GM23338 (cell line): ENCODE measurements at regions not wholly inside any gene's neighbourhood (a gene's known extent, or its start where the extent isn't known, plus 50 kb on each side); places are given as distances from the start of the nearest gene placed in this dataset.

Source experiments
- ATAC-seq: fragments of 200-7000 bp; cut with Tn5 transposase; 3 replicates; pipeline ENCODE4 v1.9.1; 2020
- DNase-seq: peaks from one replicate; pipeline ENCODE4 v3.0.0-alpha.2; 2015; ENCODE audit warnings: low spot score
- H2AFZ ChIP-seq: fragments of 200-600 bp; sonication (generic); 2 replicates; pipeline ENCODE4 v1.8.0; 2016; ENCODE audit warnings: antibody characterized with exemption, mild to moderate bottlenecking, moderate library complexity
- H3F3A ChIP-seq: fragments of 200-600 bp; sonication (generic); replicated peaks from 2 replicates; pipeline ENCODE4 v1.8.0; 2017; ENCODE audit warnings: antibody characterized with exemption, mixed run types, low read depth
- H3K27ac ChIP-seq: fragments of 200-600 bp; sonication (generic); 2 replicates; pipeline ENCODE4 v1.6.1; 2016; ENCODE audit warnings: low read depth
- H3K27me3 ChIP-seq: fragments of 200-600 bp; sonication (generic); 2 replicates; pipeline ENCODE4 v1.8.0; 2016; ENCODE audit warnings: mild to moderate bottlenecking, mixed run types, moderate library complexity; ENCODE audit not compliant: insufficient read depth
- H3K36me3 ChIP-seq: fragments of 200-600 bp; sonication (generic); 2 replicates; pipeline ENCODE4 v1.8.0; 2016; ENCODE audit warnings: mild to moderate bottlenecking; ENCODE audit not compliant: insufficient read depth
- H3K4me1 ChIP-seq: fragments of 200-600 bp; sonication (generic); 2 replicates; pipeline ENCODE4 v1.8.0; 2016; ENCODE audit warnings: mild to moderate bottlenecking, moderate library complexity; ENCODE audit not compliant: insufficient read depth
- H3K4me2 ChIP-seq: fragments of 200-600 bp; sonication (generic); 2 replicates; pipeline ENCODE4 v1.7.1; 2017; ENCODE audit warnings: mixed run types
- H3K4me3 ChIP-seq: fragments of 200-600 bp; sonication (generic); 2 replicates; pipeline ENCODE4 v1.6.1; 2016; ENCODE audit warnings: mixed run types
- H3K79me2 ChIP-seq: fragments of 200-600 bp; sonication (generic); replicated peaks from 2 replicates; pipeline ENCODE4 v1.8.0; 2017; ENCODE audit warnings: mild to moderate bottlenecking; ENCODE audit not compliant: insufficient read depth
- H3K9me2 ChIP-seq: fragments of 200-600 bp; sonication (generic); 2 replicates; pipeline ENCODE4 v1.8.0; 2017; ENCODE audit not compliant: insufficient read depth
- H4K20me1 ChIP-seq: fragments of 200-600 bp; sonication (generic); replicated peaks from 2 replicates; pipeline ENCODE4 v1.8.0; 2017; ENCODE audit warnings: mild to moderate bottlenecking; ENCODE audit not compliant: insufficient read depth
- H3K27ac Mint-ChIP-seq: 2 replicates; pipeline ENCODE4 v1.8.0; 2020; ENCODE audit warnings: inconsistent platforms, mild to moderate bottlenecking, moderate library complexity, mixed read lengths
- H3K27me3 Mint-ChIP-seq: 3 replicates; pipeline ENCODE4 v1.8.0; 2022; ENCODE audit warnings: low read depth, mild to moderate bottlenecking, moderate library complexity, mixed read lengths, inconsistent platforms; ENCODE audit not compliant: insufficient read depth, poor library complexity
- H3K36me3 Mint-ChIP-seq: 3 replicates; pipeline ENCODE4 v1.8.0; 2021; ENCODE audit warnings: low read depth, mild to moderate bottlenecking, inconsistent platforms, moderate library complexity, mixed read lengths
- H3K4me1 Mint-ChIP-seq: 3 replicates; pipeline ENCODE4 v1.8.0; 2020; ENCODE audit warnings: mild to moderate bottlenecking, inconsistent platforms, mixed read lengths
- H3K4me3 Mint-ChIP-seq: 3 replicates; pipeline ENCODE4 v1.8.0; 2021; ENCODE audit warnings: moderate library complexity, mild to moderate bottlenecking, inconsistent platforms, mixed read lengths
- H3K9me3 Mint-ChIP-seq: 3 replicates; pipeline ENCODE4 v1.8.0; 2020; ENCODE audit warnings: moderate library complexity, mild to moderate bottlenecking, inconsistent platforms, mixed read lengths
- CREB1 ChIP-seq: fragments of 250-450 bp; sonication (Bioruptor Pico); IDR thresholded peaks from 2 replicates; pipeline ENCODE4 v1.5.0; 2020; ENCODE audit warnings: low read depth, mild to moderate bottlenecking, moderate library complexity
- CTCF ChIP-seq, 2 experiments: fragments of 200-600 bp in 1 of 2; sonication (generic) in 1 of 2; conservative IDR thresholded peaks; 2 replicates each; pipeline versions ENCODE4 v1.5.1 to v1.6.1; 2016 to 2017; ENCODE audit warnings: antibody characterized with exemption in 2 of 2, low read depth in 2 of 2, mild to moderate bottlenecking in 2 of 2, moderate library complexity in 1 of 2
- ETS1 ChIP-seq: IDR thresholded peaks from 2 replicates; pipeline ENCODE4 v1.6.1; 2016; ENCODE audit warnings: antibody characterized with exemption
- EZH2 ChIP-seq: fragments of 200-600 bp; sonication (generic); IDR thresholded peaks from one replicate; pipeline ENCODE4 v1.8.0; 2017; ENCODE audit warnings: antibody characterized with exemption, mild to moderate bottlenecking, low read depth; ENCODE audit not compliant: unreplicated experiment
- EZH2phosphoT487 ChIP-seq: fragments of 200-600 bp; sonication (generic); IDR thresholded peaks from one replicate; pipeline ENCODE4 v1.8.1; 2018; ENCODE audit warnings: antibody characterized with exemption; ENCODE audit not compliant: unreplicated experiment
- JUNB ChIP-seq: IDR thresholded peaks from one replicate; pipeline ENCODE4 v1.6.1; 2016; ENCODE audit warnings: antibody characterized with exemption; ENCODE audit not compliant: unreplicated experiment
- NANOG ChIP-seq: IDR thresholded peaks from 2 replicates; pipeline ENCODE4 v1.6.1; 2016; ENCODE audit warnings: antibody characterized with exemption, borderline replicate concordance
- POLR2AphosphoS5 ChIP-seq: IDR thresholded peaks from 2 replicates; pipeline ENCODE4 v1.6.1; 2016; ENCODE audit warnings: antibody characterized with exemption, low read depth
- STAT1 ChIP-seq: IDR thresholded peaks from one replicate; pipeline ENCODE4 v1.6.1; 2016; ENCODE audit warnings: antibody characterized with exemption; ENCODE audit not compliant: unreplicated experiment
- ZNF114 ChIP-seq: fragments of 250-450 bp; sonication (Bioruptor Pico); IDR thresholded peaks from 2 replicates; pipeline ENCODE4 v1.5.0; 2020; ENCODE audit warnings: mild to moderate bottlenecking, moderate library complexity
- ZNF331 ChIP-seq: fragments of 250-450 bp; sonication (Bioruptor Pico); IDR thresholded peaks from 2 replicates; pipeline ENCODE4 v1.5.0; 2020; ENCODE audit warnings: low read depth, mild to moderate bottlenecking, moderate library complexity
- ZNF462 ChIP-seq: fragments of 250-450 bp; sonication (Bioruptor Pico); IDR thresholded peaks from 2 replicates; pipeline ENCODE4 v1.5.0; 2020; ENCODE audit warnings: mild to moderate bottlenecking, moderate library complexity
- TF ChIP-seq, protein P1 (sequence below): IDR thresholded peaks from one replicate; pipeline ENCODE4 v1.6.1; 2018; ENCODE audit warnings: antibody characterized with exemption; ENCODE audit not compliant: unreplicated experiment

GRCh38 chr2:168357797-168358472 is 98.1 kb upstream of the CERS6 start:
- Histone ChIP-seq H4K20me1 (no peaks in the 10 kb centered on the region), H2AFZ (no peak overlapping the region; the same call in 1 of the 2 replicates), H3K36me3 (peaks cover 7% of the 10 kb centered on the region; the same call in 1 of the 2 replicates), H3K4me3 (no peak overlapping the region), H3K4me2 (no peak overlapping the region), H3K27ac (no peak overlapping the region), H3K9me2 (peaks cover 4% of the 10 kb centered on the region; the same call in 1 of the 2 replicates), H3F3A (no peaks in the 10 kb centered on the region), H3K79me2 (no peaks in the 10 kb centered on the region), H3K4me1 (peaks cover 12% of the 10 kb centered on the region; the same call in 1 of the 2 replicates), H3K27me3 (no peaks in the 10 kb centered on the region)
- DNase-seq (no peak), ATAC-seq (no peak)
- Mint-ChIP-seq H3K4me1 (peaks cover 16% of the 10 kb centered on the region), H3K27me3 (no peaks in the 10 kb centered on the region), H3K27ac (no peak overlapping the region), H3K4me3 (no peak overlapping the region), H3K36me3 (peaks cover 8% of the 10 kb centered on the region; the same call in 2 of the 3 replicates), H3K9me3 (peaks cover 12% of the 10 kb centered on the region; the same call in 2 of the 3 replicates)
- TF ChIP-seq EZH2phosphoT487 (no peak), ETS1 (no peak), STAT1 (no peak), POLR2AphosphoS5 (no peak), ZNF462 (CRISPR knock-in tag) (no peak), ZNF114 (no peak), CREB1 (no peak), ZNF331 (CRISPR knock-in tag) (no peak), CTCF (conservative IDR thresholded peaks at IDR 0.05; ENCODE audit: low read depth in 2 of 2) (no peak), EZH2 (no peak), NANOG (no peak), JUNB (no peak)
- TF ChIP-seq, protein P1, sequence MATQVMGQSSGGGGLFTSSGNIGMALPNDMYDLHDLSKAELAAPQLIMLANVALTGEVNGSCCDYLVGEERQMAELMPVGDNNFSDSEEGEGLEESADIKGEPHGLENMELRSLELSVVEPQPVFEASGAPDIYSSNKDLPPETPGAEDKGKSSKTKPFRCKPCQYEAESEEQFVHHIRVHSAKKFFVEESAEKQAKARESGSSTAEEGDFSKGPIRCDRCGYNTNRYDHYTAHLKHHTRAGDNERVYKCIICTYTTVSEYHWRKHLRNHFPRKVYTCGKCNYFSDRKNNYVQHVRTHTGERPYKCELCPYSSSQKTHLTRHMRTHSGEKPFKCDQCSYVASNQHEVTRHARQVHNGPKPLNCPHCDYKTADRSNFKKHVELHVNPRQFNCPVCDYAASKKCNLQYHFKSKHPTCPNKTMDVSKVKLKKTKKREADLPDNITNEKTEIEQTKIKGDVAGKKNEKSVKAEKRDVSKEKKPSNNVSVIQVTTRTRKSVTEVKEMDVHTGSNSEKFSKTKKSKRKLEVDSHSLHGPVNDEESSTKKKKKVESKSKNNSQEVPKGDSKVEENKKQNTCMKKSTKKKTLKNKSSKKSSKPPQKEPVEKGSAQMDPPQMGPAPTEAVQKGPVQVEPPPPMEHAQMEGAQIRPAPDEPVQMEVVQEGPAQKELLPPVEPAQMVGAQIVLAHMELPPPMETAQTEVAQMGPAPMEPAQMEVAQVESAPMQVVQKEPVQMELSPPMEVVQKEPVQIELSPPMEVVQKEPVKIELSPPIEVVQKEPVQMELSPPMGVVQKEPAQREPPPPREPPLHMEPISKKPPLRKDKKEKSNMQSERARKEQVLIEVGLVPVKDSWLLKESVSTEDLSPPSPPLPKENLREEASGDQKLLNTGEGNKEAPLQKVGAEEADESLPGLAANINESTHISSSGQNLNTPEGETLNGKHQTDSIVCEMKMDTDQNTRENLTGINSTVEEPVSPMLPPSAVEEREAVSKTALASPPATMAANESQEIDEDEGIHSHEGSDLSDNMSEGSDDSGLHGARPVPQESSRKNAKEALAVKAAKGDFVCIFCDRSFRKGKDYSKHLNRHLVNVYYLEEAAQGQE = no peak
